Right atrium auricular region (tissue), 2 donors: ENCODE measurements at regions not wholly inside any gene's neighbourhood (a gene's known extent, or its start where the extent isn't known, plus 50 kb on each side); places are given as distances from the start of the nearest gene placed in this dataset.

Experiments used
- DNase-seq: peaks from one replicate; pipeline ENCODE4 v3.0.0-alpha.2; 2019; ENCODE audit warnings: low spot score
- H3K27ac ChIP-seq, 2 donors: fragments of 200-600 bp; sonication (generic); 1 replicate in 1 of 2; 2 replicates in 1 of 2; pipeline ENCODE4 v1.5.1; 2016 to 2019
- H3K27me3 ChIP-seq, 2 donors: fragments of 200-600 bp; sonication (generic); one replicate each; pipeline versions ENCODE4 v1.5.1 to v1.6.0; 2017 to 2019
- H3K36me3 ChIP-seq: fragments of 200-600 bp; sonication (generic); one replicate; pipeline ENCODE4 v1.5.1; 2016
- H3K4me1 ChIP-seq, 2 donors: fragments of 200-600 bp; sonication (generic); one replicate each; pipeline versions ENCODE4 v1.5.1 to v1.6.0; 2017 to 2019
- H3K4me3 ChIP-seq, 2 donors: fragments of 200-600 bp; sonication (generic); 1 replicate in 1 of 2; 2 replicates in 1 of 2; pipeline ENCODE4 v1.5.1; 2017 to 2019; ENCODE audit warnings: mild to moderate bottlenecking in 1 of 2, moderate library complexity in 1 of 2
- H3K9me3 ChIP-seq, 2 donors: fragments of 200-600 bp; sonication (generic); one replicate each; pipeline ENCODE4 v1.5.1; 2019
- CTCF ChIP-seq, 2 donors: fragments of 200-600 bp; sonication (generic); IDR thresholded peaks; one replicate each; pipeline ENCODE4 v1.5.1; 2019; ENCODE audit warnings: antibody characterized with exemption in 2 of 2

GRCh38 chr6:134111062-134111677 lies 58.7 kb upstream of the SLC2A12 start:
- TF ChIP-seq CTCF (IDR thresholded peaks at IDR 0.05) = peak; percentile 59 to 71
- no peaks in the 10 kb centered on the region for H3K27me3 ChIP-seq
- H3K4me3 ChIP-seq = no peak overlapping the region
- DNase-seq = no peak
- no peak overlapping the region for H3K27ac ChIP-seq
- H3K9me3 ChIP-seq = no peaks in the 10 kb centered on the region
- no peaks in the 10 kb centered on the region for H3K36me3 ChIP-seq
- H3K4me1 ChIP-seq = no peaks in the 10 kb centered on the region

GRCh38 chr6:134106702-134107101 lies 54.3 kb upstream of the SLC2A12 start:
- no peak for DNase-seq
- Histone ChIP-seq H3K27ac (no peak overlapping the region), H3K9me3 (no peaks in the 10 kb centered on the region), H3K36me3 (no peaks in the 10 kb centered on the region), H3K4me1 (no peaks in the 10 kb centered on the region), H3K4me3 (no peak overlapping the region), H3K27me3 (no peaks in the 10 kb centered on the region)
- no peak for TF ChIP-seq CTCF (IDR thresholded peaks at IDR 0.05)

GRCh38 chr6:134105940-134106339 lies 53.5 kb upstream of the SLC2A12 start:
- no peak for DNase-seq
- no peak for TF ChIP-seq CTCF (IDR thresholded peaks at IDR 0.05)
- no peaks in the 10 kb centered on the region for H3K27me3 ChIP-seq
- H3K36me3 ChIP-seq = no peaks in the 10 kb centered on the region
- H3K9me3 ChIP-seq = no peaks in the 10 kb centered on the region
- no peak overlapping the region for H3K4me3 ChIP-seq
- no peak overlapping the region for H3K27ac ChIP-seq
- no peaks in the 10 kb centered on the region for H3K4me1 ChIP-seq

- H3K27ac ChIP-seq = peak overlapping the region in 1 of 2 donors; percentile 28
- H3K36me3 ChIP-seq = no peaks in the 10 kb centered on the region
- no peak for DNase-seq
- no peaks in the 10 kb centered on the region for H3K9me3 ChIP-seq
- no peak overlapping the region for H3K4me3 ChIP-seq
- TF ChIP-seq CTCF (IDR thresholded peaks at IDR 0.05) = no peak
- H3K4me1 ChIP-seq = no peaks in the 10 kb centered on the region
- H3K27me3 ChIP-seq = no peaks in the 10 kb centered on the region
Measured at GRCh38 chr6:134103006-134103405, 50.6 kb upstream of the SLC2A12 start.
